HEK293 (cell line): ENCODE measurements at regions not wholly inside any gene's neighbourhood (a gene's known extent, or its start where the extent isn't known, plus 50 kb on each side); places are given as distances from the start of the nearest gene placed in this dataset.

Source experiments
- CTCF ChIA-PET: fragments of 350-600 bp; formaldehyde crosslinking; extraction: SDS; loops from one replicate; lab custom pipeline; 2021; ENCODE audit warnings: antibody characterized with exemption; lab: Yijun Ruan, JAX
- POLR2A ChIA-PET: fragments of 300-600 bp; formaldehyde crosslinking; extraction: SDS; loops from one replicate; lab custom pipeline; 2020; ENCODE audit warnings: antibody characterized with exemption, inconsistent platforms; lab: Yijun Ruan, JAX
- H3K27ac ChIP-seq: fragments of 200-500 bp; sonication (Bioruptor generic); 2 replicates; pipeline ENCODE4 v1.5.1; 2014; ENCODE audit warnings: low read depth, low read length, control low read depth, inconsistent platforms; ENCODE audit errors: extremely low read depth
- H3K36me3 ChIP-seq, 2 experiments: fragments of 200-500 bp in 1 of 2; sonication (Bioruptor generic) in 1 of 2; 1 replicate in 1 of 2; 2 replicates in 1 of 2; pipeline ENCODE4 v1.5.1; 2014 to 2017; ENCODE audit warnings: inconsistent platforms in 2 of 2, low read length in 2 of 2; ENCODE audit not compliant: control insufficient read depth in 2 of 2, insufficient read depth in 1 of 2
- H3K4me1 ChIP-seq: fragments of 200-500 bp; sonication (Bioruptor generic); 2 replicates; pipeline ENCODE4 v1.5.1; 2014; ENCODE audit warnings: mild to moderate bottlenecking, low read length, inconsistent platforms; ENCODE audit not compliant: control insufficient read depth, insufficient read depth
- H3K4me3 ChIP-seq: 2 replicates; pipeline ENCODE4 v1.5.1; 2011; ENCODE audit warnings: low read depth, mild to moderate bottlenecking, control low read depth, low read length, moderate library complexity
- H3K9me3 ChIP-seq: fragments of 200-500 bp; sonication (Bioruptor generic); 2 replicates; pipeline ENCODE4 v1.5.1; 2014; ENCODE audit warnings: low read depth, low read length, inconsistent platforms; ENCODE audit not compliant: control insufficient read depth, insufficient read depth
- BCL11B ChIP-seq: fragments of 450-650 bp; formaldehyde crosslinking; IDR thresholded peaks from 2 replicates; pipeline ENCODE4 v1.5.1; 2016; ENCODE audit warnings: low read depth, missing biosample characterization, missing genetic modification characterization
- KLF9 ChIP-seq: fragments of 450-650 bp; formaldehyde crosslinking; IDR thresholded peaks from 2 replicates; pipeline ENCODE4 v1.5.1; 2016; ENCODE audit warnings: missing biosample characterization, missing genetic modification characterization, low read depth
- PRDM1 ChIP-seq: fragments of 450-650 bp; formaldehyde crosslinking; IDR thresholded peaks from 2 replicates; pipeline ENCODE4; 2016; ENCODE audit warnings: missing biosample characterization, missing genetic modification characterization
- SP3 ChIP-seq: fragments of 450-650 bp; formaldehyde crosslinking; IDR thresholded peaks from 2 replicates; pipeline ENCODE4 v1.5.1; 2016; ENCODE audit warnings: missing biosample characterization, missing genetic modification characterization
- ZBTB1 ChIP-seq: fragments of 450-650 bp; formaldehyde crosslinking; IDR thresholded peaks from 2 replicates; pipeline ENCODE4 v1.5.1; 2016; ENCODE audit warnings: missing biosample characterization, missing genetic modification characterization
- ZFP3 ChIP-seq: fragments of 450-650 bp; formaldehyde crosslinking; IDR thresholded peaks from 2 replicates; pipeline ENCODE4 v1.5.1; 2016; ENCODE audit warnings: low read depth, missing biosample characterization, missing genetic modification characterization
- ZFP37 ChIP-seq: fragments of 450-650 bp; formaldehyde crosslinking; IDR thresholded peaks from 2 replicates; pipeline ENCODE4 v1.5.1; 2016; ENCODE audit warnings: missing biosample characterization, missing genetic modification characterization
- ZNF146 ChIP-seq: fragments of 450-650 bp; formaldehyde crosslinking; IDR thresholded peaks from 2 replicates; pipeline ENCODE4 v1.5.1; 2016; ENCODE audit warnings: missing biosample characterization, missing genetic modification characterization
- ZNF148 ChIP-seq: fragments of 450-650 bp; formaldehyde crosslinking; IDR thresholded peaks from 2 replicates; pipeline ENCODE4 v1.5.0; 2017; ENCODE audit warnings: missing biosample characterization, missing genetic modification characterization, borderline replicate concordance
- ZNF18 ChIP-seq: fragments of 450-650 bp; formaldehyde crosslinking; IDR thresholded peaks from 2 replicates; pipeline ENCODE4 v1.5.1; 2016; ENCODE audit warnings: missing biosample characterization, missing genetic modification characterization
- ZNF324 ChIP-seq: fragments of 450-650 bp; formaldehyde crosslinking; IDR thresholded peaks from 2 replicates; pipeline ENCODE4 v1.5.1; 2016; ENCODE audit warnings: missing biosample characterization, missing genetic modification characterization
- ZNF560 ChIP-seq: fragments of 450-650 bp; formaldehyde crosslinking; IDR thresholded peaks from 2 replicates; pipeline ENCODE4 v1.5.1; 2017; ENCODE audit warnings: missing biosample characterization, missing genetic modification characterization, borderline replicate concordance
- ZNF621 ChIP-seq: fragments of 450-650 bp; formaldehyde crosslinking; IDR thresholded peaks from 2 replicates; pipeline ENCODE4 v1.5.1; 2017; ENCODE audit warnings: missing biosample characterization, missing genetic modification characterization
- ZNF626 ChIP-seq: fragments of 450-650 bp; sonication (Bioruptor Pico); formaldehyde crosslinking; IDR thresholded peaks from 2 replicates; pipeline ENCODE4 v1.5.1; 2018; ENCODE audit warnings: missing biosample characterization, missing genetic modification characterization, inconsistent platforms
- ZNF658 ChIP-seq: fragments of 450-650 bp; formaldehyde crosslinking; IDR thresholded peaks from 2 replicates; pipeline ENCODE4; 2016; ENCODE audit warnings: missing biosample characterization, missing genetic modification characterization
- ZNF707 ChIP-seq: fragments of 450-650 bp; formaldehyde crosslinking; IDR thresholded peaks from 2 replicates; pipeline ENCODE4 v1.5.1; 2016; ENCODE audit warnings: missing biosample characterization, missing genetic modification characterization
- ZNF792 ChIP-seq: fragments of 450-650 bp; formaldehyde crosslinking; IDR thresholded peaks from 2 replicates; pipeline ENCODE4 v1.5.1; 2016; ENCODE audit warnings: missing biosample characterization, missing genetic modification characterization
- ZSCAN5A ChIP-seq: fragments of 450-650 bp; formaldehyde crosslinking; IDR thresholded peaks from 2 replicates; pipeline ENCODE4 v1.5.1; 2016; ENCODE audit warnings: missing biosample characterization, missing genetic modification characterization

- CTCF ChIA-PET = interaction anchor here (0.5 to 0.7 kb wide), 2 partner anchors 10 to 33 kb away, joined by 4 read pairs; no protein-coding TSS in a partner anchor
- POLR2A ChIA-PET = no interaction called here
- TF ChIP-seq ZNF560 (tag by site-specific recombination) = no peak
- no peaks in the 10 kb centered on the region for H3K9me3 ChIP-seq
- H3K4me3 ChIP-seq = no peak overlapping the region
- no peaks in the 10 kb centered on the region for H3K36me3 ChIP-seq
- H3K4me1 ChIP-seq = no peaks in the 10 kb centered on the region
- H3K27ac ChIP-seq = no peak overlapping the region
Observed at GRCh38 chr5:168168978-168169698, 122.3 kb upstream of the WWC1 start.

GRCh38 chr5:168169791-168170190 lies 121.7 kb upstream of the WWC1 start:
- CTCF ChIA-PET = no interaction called here
- TF ChIP-seq BCL11B (tag by site-specific recombination) (no peak), SP3 (tag by site-specific recombination) (no peak), ZNF146 (tag by site-specific recombination) (no peak)
- TF ChIP-seq, all 188 proteins: peak for 0
- POLR2A ChIA-PET = no interaction called here
- Histone ChIP-seq H3K4me1 (no peaks in the 10 kb centered on the region), H3K27ac (no peak overlapping the region), H3K4me3 (no peak overlapping the region), H3K36me3 (no peaks in the 10 kb centered on the region), H3K9me3 (no peaks in the 10 kb centered on the region)

GRCh38 chr5:168171901-168172759 lies 119.3 kb upstream of the WWC1 start:
- ChIA-PET CTCF (no interaction called here), POLR2A (no interaction called here)
- H3K36me3 ChIP-seq = no peaks in the 10 kb centered on the region
- H3K4me1 ChIP-seq = no peaks in the 10 kb centered on the region
- no peak overlapping the region for H3K27ac ChIP-seq
- no peaks in the 10 kb centered on the region for H3K9me3 ChIP-seq
- no peak for TF ChIP-seq ZNF792 (tag by site-specific recombination)
- no peak for TF ChIP-seq ZNF707
- no peak for TF ChIP-seq ZFP3 (tag by site-specific recombination)
- no peak for TF ChIP-seq KLF9 (tag by site-specific recombination)
- TF ChIP-seq ZNF148 = no peak
- no peak for TF ChIP-seq ZNF626 (tag by site-specific recombination)
- no peak for TF ChIP-seq ZNF621 (tag by site-specific recombination)
- no peak for TF ChIP-seq ZBTB1
- no peak for TF ChIP-seq ZNF560 (tag by site-specific recombination)
- no peak for TF ChIP-seq ZNF658
- no peak for TF ChIP-seq ZSCAN5A (tag by site-specific recombination)
- TF ChIP-seq ZNF18 (tag by site-specific recombination) = no peak
- no peak for TF ChIP-seq ZNF324 (tag by site-specific recombination)
- no peak for TF ChIP-seq PRDM1 (tag by site-specific recombination)
- TF ChIP-seq ZFP37 = no peak
- no peak overlapping the region for H3K4me3 ChIP-seq
